ENCODE measurements at regions not wholly inside any gene's neighbourhood (a gene's known extent, or its start where the extent isn't known, plus 50 kb on each side); places are given as distances from the start of the nearest gene placed in this dataset.
"Not testable (repeated sequence)": the region's sequence is repeated elsewhere in the genome, so short reads cannot be mapped to it uniquely, and the experiment has no call there.

DNA sequence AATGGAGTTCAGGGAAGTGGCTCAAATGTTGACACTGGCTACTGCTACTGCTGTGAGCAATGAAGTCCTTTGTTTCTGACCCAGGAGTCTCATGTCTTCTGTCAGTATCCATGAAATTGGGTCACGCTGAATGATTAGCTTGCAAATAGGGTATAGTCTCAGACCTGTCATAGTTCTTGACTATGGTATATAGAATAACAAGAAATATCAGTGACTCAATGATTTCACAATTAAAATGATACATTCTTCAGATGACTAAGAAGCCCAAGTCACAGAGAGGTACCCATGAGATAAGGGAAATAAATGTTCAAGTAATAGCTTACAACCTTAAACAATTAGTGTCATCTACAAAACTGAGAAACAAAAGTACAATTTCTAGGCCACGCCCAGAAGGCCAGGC is 89.3 kb downstream of the LYZL2 start:
- H3K36me3 ChIP-seq (replicated peaks; ENCODE audit: control insufficient read depth, insufficient read depth, low read length), result no peaks in the 10 kb centered on the region
- no peak overlapping the region for H3K4me3 ChIP-seq (ENCODE audit: insufficient read depth, low read depth, low read length)
- no peaks in the 10 kb centered on the region for H3K27me3 ChIP-seq (ENCODE audit: control insufficient read depth, insufficient read depth, low read length)
- DNase-seq, result no peak

DNA sequence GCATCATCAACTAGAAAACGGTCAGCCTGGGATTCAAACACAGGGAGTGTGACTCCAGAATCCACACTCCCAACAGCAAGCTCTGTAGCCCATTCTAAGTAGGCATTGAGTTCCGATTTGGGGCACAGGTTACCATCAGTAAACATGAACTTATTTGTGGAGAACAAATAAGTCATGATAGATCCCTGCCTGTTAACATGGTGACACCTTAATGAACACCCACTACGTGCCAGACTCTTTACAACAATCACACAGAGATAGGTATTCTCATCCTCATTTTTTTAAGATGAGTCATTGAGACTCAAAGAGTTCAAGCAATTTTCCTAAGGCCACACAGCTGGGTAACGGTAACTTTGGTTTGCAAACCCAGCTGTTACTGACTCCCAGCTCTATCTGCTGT is 91.5 kb downstream of the LYZL2 start:
- DNase-seq, result no peak
- H3K27me3 ChIP-seq (ENCODE audit: control insufficient read depth, insufficient read depth, low read length), result no peaks in the 10 kb centered on the region
- no peaks in the 10 kb centered on the region for H3K36me3 ChIP-seq (replicated peaks; ENCODE audit: control insufficient read depth, insufficient read depth, low read length)
- H3K4me3 ChIP-seq (ENCODE audit: insufficient read depth, low read depth, low read length), result no peak overlapping the region

DNA sequence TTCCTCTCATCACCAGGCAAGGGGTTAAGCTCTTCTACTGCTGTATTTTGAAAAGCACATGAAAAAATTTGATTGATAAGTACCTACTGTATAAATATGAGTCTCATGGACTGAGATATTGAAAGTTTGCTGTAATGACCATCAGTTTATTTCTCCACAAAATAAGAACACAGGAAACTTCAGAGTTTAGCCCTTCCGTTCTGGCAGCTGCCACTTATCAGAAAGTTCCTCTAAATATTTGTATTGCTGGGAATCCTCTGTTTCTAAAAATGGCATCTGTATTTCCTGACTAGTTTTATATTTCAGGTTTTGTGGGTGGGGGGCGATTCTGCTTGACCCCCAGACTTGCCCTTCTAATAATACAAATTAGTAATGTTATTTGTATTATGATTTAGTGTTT is 92.0 kb downstream of the LYZL2 start:
- Histone ChIP-seq H3K27me3 (ENCODE audit: control insufficient read depth, insufficient read depth, low read length) (no peaks in the 10 kb centered on the region), H3K4me3 (ENCODE audit: insufficient read depth, low read depth, low read length) (no peak overlapping the region), H3K36me3 (replicated peaks; ENCODE audit: control insufficient read depth, insufficient read depth, low read length) (no peaks in the 10 kb centered on the region)
- no peak for DNase-seq

DNA sequence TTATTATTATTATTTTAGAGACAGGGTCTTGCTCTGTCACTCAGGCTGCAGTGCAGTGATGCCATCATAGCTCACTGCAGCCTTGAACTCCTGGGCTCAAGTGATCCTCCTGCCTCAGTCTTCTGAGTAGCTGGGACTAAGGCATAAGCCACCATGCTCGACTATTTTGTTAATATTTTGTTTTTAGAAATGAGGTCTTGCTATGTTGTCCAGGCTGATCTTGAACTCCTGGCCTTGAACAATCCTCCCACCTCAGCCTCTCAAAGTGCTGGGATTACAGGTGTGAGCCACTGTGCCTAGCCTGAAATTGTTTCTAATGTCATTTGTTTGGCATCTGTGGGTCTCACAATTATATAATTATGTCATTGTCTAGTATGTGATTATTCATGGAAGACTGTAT is 92.4 kb downstream of the LYZL2 start:
- DNase-seq; H3K36me3 ChIP-seq (replicated peaks; ENCODE audit: control insufficient read depth, insufficient read depth, low read length); H3K27me3 ChIP-seq (ENCODE audit: control insufficient read depth, insufficient read depth, low read length); H3K4me3 ChIP-seq (ENCODE audit: insufficient read depth, low read depth, low read length): not testable (repeated sequence)

DNA sequence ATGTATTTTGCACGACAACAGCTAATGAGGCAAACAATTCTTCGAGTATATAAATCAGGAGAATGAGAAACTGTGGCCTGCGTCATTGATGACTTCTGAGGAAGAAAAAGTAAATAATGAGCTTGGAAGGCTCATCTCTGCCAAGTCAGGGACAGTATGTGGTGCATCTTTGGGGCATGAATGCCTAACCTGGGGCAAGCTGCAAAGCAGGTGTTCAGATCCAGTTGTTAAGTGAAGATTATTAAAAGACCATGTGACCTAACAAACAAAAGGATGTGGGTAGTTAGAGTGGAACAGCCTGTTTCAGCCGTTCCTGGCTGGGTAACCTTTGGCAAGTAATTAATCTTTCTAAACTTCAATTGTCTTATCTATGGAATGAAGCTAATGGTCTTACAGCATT is 93.0 kb downstream of the LYZL2 start:
- H3K27me3 ChIP-seq (ENCODE audit: control insufficient read depth, insufficient read depth, low read length), result no peaks in the 10 kb centered on the region
- H3K36me3 ChIP-seq (replicated peaks; ENCODE audit: control insufficient read depth, insufficient read depth, low read length), result no peaks in the 10 kb centered on the region
- H3K4me3 ChIP-seq (ENCODE audit: insufficient read depth, low read depth, low read length), result no peak overlapping the region
- no peak for DNase-seq

DNA sequence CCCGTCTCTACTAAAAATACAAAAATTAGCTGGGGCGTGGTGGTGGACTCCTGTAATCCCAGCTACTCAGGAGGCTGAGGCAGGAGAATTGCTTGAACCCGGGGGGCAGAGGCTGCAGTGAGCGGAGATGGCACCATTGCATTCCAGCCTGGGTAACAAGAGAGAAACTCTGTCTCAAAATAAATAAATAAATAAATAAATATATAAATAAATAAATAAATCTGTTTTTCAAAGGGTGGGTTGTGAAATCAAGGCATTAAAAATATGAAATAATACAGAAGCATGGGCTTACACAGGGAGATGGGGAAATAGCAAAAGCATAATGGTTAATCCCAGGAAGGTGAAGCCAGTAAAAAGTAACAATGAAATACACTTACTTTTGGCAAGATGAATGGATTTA is 93.9 kb downstream of the LYZL2 start:
- DNase-seq, result no peak
- no peaks in the 10 kb centered on the region for H3K27me3 ChIP-seq (ENCODE audit: control insufficient read depth, insufficient read depth, low read length)
- H3K36me3 ChIP-seq (replicated peaks; ENCODE audit: control insufficient read depth, insufficient read depth, low read length), result no peaks in the 10 kb centered on the region
- H3K4me3 ChIP-seq (ENCODE audit: insufficient read depth, low read depth, low read length), result no peak overlapping the region

DNA sequence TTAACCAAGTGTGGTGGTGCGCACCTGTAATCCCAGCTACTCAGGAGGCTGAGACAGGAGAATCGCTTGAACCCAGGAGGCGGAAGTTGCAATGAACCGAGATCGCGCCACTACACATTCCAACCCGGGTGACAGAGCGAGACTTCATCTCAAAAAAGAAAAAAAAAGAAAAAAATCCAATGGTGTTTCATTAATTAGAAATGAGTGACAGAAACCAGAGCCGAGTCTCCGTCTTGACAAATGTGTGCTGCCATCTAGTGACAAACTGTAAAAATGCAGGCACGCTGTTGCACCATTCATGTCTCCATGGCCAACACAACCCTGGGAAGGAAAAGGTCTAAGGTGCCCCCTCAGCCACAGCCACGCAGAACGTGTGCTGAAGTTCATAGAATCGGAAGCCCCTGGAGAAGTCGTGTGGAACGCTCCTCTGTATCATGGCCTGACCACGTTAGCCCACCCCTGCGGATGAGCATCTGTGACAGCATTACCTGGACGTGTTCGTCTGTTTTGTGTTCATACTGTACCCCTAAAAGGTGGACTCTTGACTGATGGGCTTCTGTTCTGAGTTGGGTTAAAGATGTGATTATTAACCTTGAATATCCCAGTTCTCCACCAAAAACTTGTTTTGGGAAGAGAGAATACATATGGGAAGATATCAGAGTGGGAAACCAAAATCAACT is 94.9 kb downstream of the LYZL2 start:
- Histone ChIP-seq H3K36me3 (replicated peaks; ENCODE audit: control insufficient read depth, insufficient read depth, low read length) (no peaks in the 10 kb centered on the region), H3K4me3 (ENCODE audit: insufficient read depth, low read depth, low read length) (no peak overlapping the region), H3K27me3 (ENCODE audit: control insufficient read depth, insufficient read depth, low read length) (no peaks in the 10 kb centered on the region)
- peak; percentile 62 for DNase-seq

DNA sequence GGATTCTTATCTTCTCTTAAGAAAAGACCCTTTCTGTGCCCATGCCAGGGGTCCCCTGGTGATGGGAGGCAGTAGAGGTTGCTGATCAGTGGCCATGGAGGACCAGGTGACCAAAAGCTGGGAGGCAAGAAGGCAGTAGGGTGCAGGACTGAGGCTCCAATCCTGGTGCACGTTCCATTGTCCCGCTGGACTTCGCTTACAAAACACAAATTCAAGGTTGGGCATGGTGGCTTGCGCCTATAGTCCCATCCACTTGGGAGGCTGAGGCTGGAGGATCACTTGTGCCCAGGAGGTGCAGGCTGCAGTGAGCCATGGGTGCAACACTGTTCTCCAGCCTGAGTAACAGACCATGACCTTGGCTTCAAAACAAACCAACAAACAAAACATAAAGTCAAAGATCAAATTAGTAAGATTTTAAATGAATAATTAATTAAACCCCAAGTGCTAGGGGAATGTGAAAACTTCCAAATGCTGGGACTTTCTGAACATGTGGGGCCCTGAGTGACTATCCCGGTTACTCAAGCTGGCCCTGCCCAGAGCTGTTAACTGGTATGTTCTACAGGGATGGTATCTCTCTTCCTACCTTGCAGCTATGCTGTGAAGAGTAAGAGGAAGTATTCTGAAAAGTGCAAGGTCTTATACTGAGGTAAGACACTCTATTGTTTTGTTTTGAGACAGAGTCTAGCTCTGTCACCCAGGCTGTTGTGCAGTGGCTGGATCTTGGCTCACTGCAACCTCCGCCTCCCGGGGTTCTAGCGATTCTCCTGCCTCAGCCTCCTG is 97.6 kb downstream of the LYZL2 start:
- DNase-seq, result no peak
- no peaks in the 10 kb centered on the region for H3K27me3 ChIP-seq (ENCODE audit: control insufficient read depth, insufficient read depth, low read length)
- no peak overlapping the region for H3K4me3 ChIP-seq (ENCODE audit: insufficient read depth, low read depth, low read length)
- H3K36me3 ChIP-seq (replicated peaks; ENCODE audit: control insufficient read depth, insufficient read depth, low read length), result no peaks in the 10 kb centered on the region

DNA sequence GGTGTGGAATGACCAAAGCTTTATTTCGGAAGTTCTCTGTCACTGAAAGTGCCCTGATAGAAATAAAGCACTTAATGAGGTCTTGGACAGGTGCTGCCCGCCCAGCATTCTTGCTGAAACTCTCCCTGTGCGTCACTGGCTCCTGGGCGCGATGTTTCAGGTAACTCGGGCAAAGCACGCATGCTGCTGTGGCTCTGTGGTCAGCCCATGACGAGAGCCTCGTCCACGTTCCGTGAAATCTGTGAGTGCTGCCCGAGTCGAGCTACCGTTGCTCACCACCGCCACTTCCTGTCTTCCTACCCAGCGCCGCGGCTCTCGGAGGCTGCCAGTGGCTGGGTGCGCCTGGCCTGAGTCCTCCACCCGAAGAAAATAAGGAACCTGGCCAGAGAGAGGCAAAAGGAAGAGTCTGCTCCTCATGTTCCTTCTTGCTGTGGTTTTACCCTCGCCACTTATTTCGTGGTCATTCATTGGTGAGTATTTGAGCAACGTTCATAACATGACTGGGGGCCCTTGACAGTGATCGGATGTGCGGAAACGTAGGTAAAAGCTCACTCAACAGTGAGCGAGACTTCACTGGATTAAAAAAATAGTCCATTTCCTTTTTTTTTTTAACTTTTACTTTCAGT is 95.5 kb downstream of the MAP3K8 start:
- Histone ChIP-seq H3K4me3 (ENCODE audit: insufficient read depth, low read depth, low read length) (no peak overlapping the region), H3K36me3 (replicated peaks; ENCODE audit: control insufficient read depth, insufficient read depth, low read length) (no peaks in the 10 kb centered on the region), H3K27me3 (ENCODE audit: control insufficient read depth, insufficient read depth, low read length) (no peaks in the 10 kb centered on the region)
- DNase-seq, result no peak

DNA sequence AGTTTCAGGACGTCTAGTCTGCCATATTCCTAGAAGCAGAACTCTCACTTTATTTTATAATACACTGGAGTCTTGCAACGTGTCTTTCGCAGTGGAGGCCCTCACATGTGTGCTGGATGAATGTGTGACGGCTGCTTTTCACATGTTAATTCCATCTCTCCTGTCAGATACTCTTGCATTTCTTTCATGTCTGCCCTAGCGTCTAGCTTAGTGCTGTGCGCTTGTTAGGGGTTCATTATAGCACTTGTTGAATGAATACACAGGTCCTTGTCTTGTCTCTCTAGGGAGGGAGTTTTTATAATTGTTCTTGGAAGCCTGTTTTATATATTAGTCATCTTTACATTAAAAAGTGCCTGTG is 94.4 kb downstream of the MAP3K8 start:
- peak; percentile 21 for DNase-seq
- Histone ChIP-seq H3K36me3 (replicated peaks; ENCODE audit: control insufficient read depth, insufficient read depth, low read length) (no peaks in the 10 kb centered on the region), H3K27me3 (ENCODE audit: control insufficient read depth, insufficient read depth, low read length) (no peaks in the 10 kb centered on the region), H3K4me3 (ENCODE audit: insufficient read depth, low read depth, low read length) (no peak overlapping the region)

DNA sequence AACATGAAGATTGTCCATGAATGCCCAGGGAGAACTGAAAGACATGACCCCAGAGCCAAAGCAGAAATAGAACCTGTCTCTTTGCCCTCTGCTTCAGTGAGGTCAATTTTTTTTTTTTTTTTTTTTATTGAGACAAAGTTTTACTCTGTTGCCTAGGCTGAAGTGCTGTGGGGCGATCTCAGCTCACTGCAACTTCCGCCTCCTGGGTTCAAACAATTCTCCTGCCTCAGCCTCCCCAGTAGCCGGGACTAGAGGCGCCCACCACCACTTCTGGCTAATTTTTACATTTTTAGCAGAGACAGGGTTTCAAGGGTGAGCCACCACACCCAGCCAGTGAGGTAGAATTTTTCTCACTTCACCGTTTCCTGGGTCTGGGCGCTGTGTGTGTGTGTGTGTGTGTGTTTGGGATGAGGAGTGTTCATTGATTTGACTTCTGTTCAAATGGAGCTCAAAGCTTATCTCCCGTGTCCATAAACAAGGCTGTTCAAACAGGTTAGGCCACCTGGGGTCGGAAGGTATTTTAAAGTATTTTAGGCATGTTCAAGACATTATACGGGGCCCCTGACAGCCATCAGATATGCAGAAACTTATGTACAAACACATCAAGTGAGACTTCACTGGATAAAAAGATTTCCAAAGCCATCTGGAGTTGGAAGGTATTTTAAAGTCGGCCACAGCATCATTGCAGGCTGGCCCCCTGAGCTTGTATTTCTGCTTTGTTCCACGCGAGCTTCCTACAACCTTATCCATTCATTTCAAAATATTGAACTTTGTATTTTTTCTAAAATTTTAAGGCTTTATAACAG is 93.8 kb downstream of the MAP3K8 start:
- no peak for DNase-seq
- no peaks in the 10 kb centered on the region for H3K27me3 ChIP-seq (ENCODE audit: control insufficient read depth, insufficient read depth, low read length)
- H3K36me3 ChIP-seq (replicated peaks; ENCODE audit: control insufficient read depth, insufficient read depth, low read length), result no peaks in the 10 kb centered on the region
- no peak overlapping the region for H3K4me3 ChIP-seq (ENCODE audit: insufficient read depth, low read depth, low read length)

DNA sequence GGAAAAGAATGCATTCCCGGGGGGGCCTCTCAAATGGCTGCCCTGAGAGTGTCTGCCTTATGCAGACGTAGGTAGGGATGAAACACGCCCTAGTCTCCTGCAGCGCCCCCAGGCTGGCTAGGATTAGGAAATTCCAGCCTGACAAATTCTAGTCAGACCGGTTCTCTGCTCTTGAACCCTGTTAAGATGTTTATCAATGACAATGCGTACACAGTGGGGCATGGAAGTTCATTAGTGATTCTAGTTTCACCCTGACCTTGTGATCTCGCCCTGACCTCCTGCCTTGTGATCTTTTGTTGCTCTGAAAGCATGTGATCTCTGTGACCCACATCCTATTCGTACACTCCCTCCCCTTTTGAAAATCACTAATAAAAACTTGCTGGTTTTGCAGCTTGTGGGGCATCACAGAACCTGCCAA is 88.7 kb downstream of the MAP3K8 start:
- not testable (repeated sequence) for H3K4me3 ChIP-seq (ENCODE audit: insufficient read depth, low read depth, low read length); DNase-seq; H3K36me3 ChIP-seq (replicated peaks; ENCODE audit: control insufficient read depth, insufficient read depth, low read length); H3K27me3 ChIP-seq (ENCODE audit: control insufficient read depth, insufficient read depth, low read length)

DNA sequence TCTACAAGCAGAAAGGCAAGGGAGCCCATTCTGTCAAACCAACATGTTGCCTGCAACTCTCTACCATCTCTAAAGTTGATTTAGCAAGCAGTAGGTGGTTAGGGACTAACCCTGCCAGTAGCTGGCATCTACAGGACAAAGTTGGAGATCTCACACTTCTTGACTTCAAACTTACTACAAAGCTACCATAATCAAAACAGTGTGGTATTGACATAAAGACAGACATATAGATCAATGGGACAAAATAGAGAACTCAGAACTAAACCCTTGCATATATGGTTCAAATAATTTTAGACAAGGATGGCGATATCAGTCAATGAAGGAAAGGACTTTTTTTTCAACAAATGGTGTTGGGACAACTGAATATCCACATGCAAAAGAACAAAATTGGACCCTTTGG is 84.9 kb downstream of the MAP3K8 start:
- Histone ChIP-seq H3K4me3 (ENCODE audit: insufficient read depth, low read depth, low read length) (no peak overlapping the region), H3K36me3 (replicated peaks; ENCODE audit: control insufficient read depth, insufficient read depth, low read length) (no peaks in the 10 kb centered on the region), H3K27me3 (ENCODE audit: control insufficient read depth, insufficient read depth, low read length) (no peaks in the 10 kb centered on the region)
- DNase-seq, result no peak
